Fibroblast of mammary gland (primary cell): ENCODE measurements at regions not wholly inside any gene's neighbourhood (a gene's known extent, or its start where the extent isn't known, plus 50 kb on each side); places are given as distances from the start of the nearest gene placed in this dataset.
A peak's percentile ranks its signal among the peaks of the same experiment; 100 is the strongest.

Experiments used
- DNase-seq: peaks from one replicate; pipeline ENCODE4 v3.0.0-alpha.2; 2010; ENCODE audit warnings: low read depth
- H3K4me3 ChIP-seq: 2 replicates; pipeline ENCODE4 v1.5.1; 2011; ENCODE audit warnings: low read depth, mild to moderate bottlenecking, low read length, moderate library complexity; ENCODE audit not compliant: control insufficient read depth
- CTCF ChIP-seq: conservative IDR thresholded peaks from 2 replicates; pipeline ENCODE4 v1.5.1; 2011; ENCODE audit warnings: low read depth, low read length, inconsistent platforms; ENCODE audit not compliant: control insufficient read depth, insufficient read depth

- no peak for TF ChIP-seq CTCF
- DNase-seq, result no peak
- H3K4me3 ChIP-seq, result no peak overlapping the region
These were observed 552.6 kb upstream of the ADAMTS9 start for GRCh38 chr3:65240366-65240765.

GRCh38 chr3:65238652-65239051 lies 550.9 kb upstream of the ADAMTS9 start:
- no peak overlapping the region for H3K4me3 ChIP-seq
- no peak for DNase-seq
- TF ChIP-seq CTCF, result no peak

- DNase-seq, result no peak
- H3K4me3 ChIP-seq, result no peak overlapping the region
- no peak for TF ChIP-seq CTCF
These were observed 546.7 kb upstream of the ADAMTS9 start for GRCh38 chr3:65234499-65234898.

- no peak for TF ChIP-seq CTCF
- H3K4me3 ChIP-seq, result no peak overlapping the region
- no peak for DNase-seq
These were observed 545.8 kb upstream of the ADAMTS9 start for GRCh38 chr3:65233561-65233960.

GRCh38 chr3:65231544-65231943 lies 543.7 kb upstream of the ADAMTS9 start:
- DNase-seq, result no peak
- TF ChIP-seq CTCF, result no peak

GRCh38 chr3:65230261-65231139 lies 542.7 kb upstream of the ADAMTS9 start:
- no peak overlapping the region for H3K4me3 ChIP-seq
- peak; percentile 9 for DNase-seq
- TF ChIP-seq CTCF, result no peak

More at GRCh38 chr3:65231544-65231943, 543.7 kb upstream of the ADAMTS9 start:
- no peak overlapping the region for H3K4me3 ChIP-seq

GRCh38 chr3:65226287-65226686 lies 538.5 kb upstream of the ADAMTS9 start:
- TF ChIP-seq CTCF, result no peak
- no peak for DNase-seq
- H3K4me3 ChIP-seq, result no peak overlapping the region
